ENCODE measurements at regions not wholly inside any gene's neighbourhood (a gene's known extent, or its start where the extent isn't known, plus 50 kb on each side); places are given as distances from the start of the nearest gene placed in this dataset.

- no peak for TF ChIP-seq EZH2 (IDR thresholded peaks at IDR 0.05; ENCODE audit: borderline replicate concordance, low read depth, low read length, severe bottlenecking)
- no peak for TF ChIP-seq CTCF (IDR thresholded peaks at IDR 0.05; ENCODE audit: borderline replicate concordance, extremely low read depth, low read length, poor library complexity, severe bottlenecking)
Measured at GRCh38 chr5:3517348-3517747, 78.3 kb upstream of the IRX1 start.

All from DND-41 (cell line).